Erythroblast (primary cell): ENCODE measurements at regions not wholly inside any gene's neighbourhood (a gene's known extent, or its start where the extent isn't known, plus 50 kb on each side); places are given as distances from the start of the nearest gene placed in this dataset.

Experiments used
- GATA1 ChIP-seq: IDR thresholded peaks from 2 replicates; pipeline ENCODE4 v1.6.1; 2011; ENCODE audit warnings: low read depth, mild to moderate bottlenecking, control low read depth, low read length, moderate library complexity
- POLR2A ChIP-seq: IDR thresholded peaks from 2 replicates; pipeline ENCODE4 v1.6.1; 2011; ENCODE audit warnings: mild to moderate bottlenecking, low read length

DNA sequence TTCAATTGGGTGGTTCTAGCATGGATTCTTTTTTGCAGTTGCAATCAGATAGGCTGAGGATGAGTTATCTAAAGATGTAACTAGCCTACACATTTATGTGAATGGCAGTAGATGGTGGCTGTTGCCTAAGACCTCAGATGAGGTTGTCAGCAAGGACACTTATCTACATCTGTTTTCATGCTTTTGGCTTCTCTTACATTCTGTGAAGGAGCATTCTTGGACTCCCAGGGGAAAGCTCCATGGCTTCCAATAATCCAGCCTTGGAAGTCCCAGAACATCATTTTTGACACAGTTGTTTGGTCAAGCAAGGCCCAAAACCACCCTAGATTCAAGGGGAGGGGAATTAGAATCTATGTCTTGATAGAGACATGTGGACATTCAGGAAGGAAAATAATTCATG is 332.2 kb upstream of the RBMS3 start:
- TF ChIP-seq POLR2A (no peak), GATA1 (no peak)
